ENCODE measurements at regions not wholly inside any gene's neighbourhood (a gene's known extent, or its start where the extent isn't known, plus 50 kb on each side); places are given as distances from the start of the nearest gene placed in this dataset.

- no peaks in the 10 kb centered on the region for H3K79me1 ChIP-seq (ENCODE audit: low read depth, low read length)
- H2AK5ac ChIP-seq (ENCODE audit: low read depth, low read length): no peak overlapping the region
- no peak overlapping the region for H4K8ac ChIP-seq (ENCODE audit: extremely low read depth, insufficient read depth, low read length)
- H2BK15ac ChIP-seq (ENCODE audit: low read length): no peak overlapping the region
- WGBS, 2 experiments (ENCODE audit: extremely low coverage in 1 of 2, insufficient coverage in 1 of 2, insufficient read length in 1 of 2, insufficient replicate concordance in 2 of 2, low coverage in 1 of 2, low lambda C conversion rate in 2 of 2, missing lambda C conversion rate in 1 of 2): 88% methylated on average over 2 of the region's 4 CpGs; no CpG with 5 or more reads in 1 of the 2 experiments
- no peak overlapping the region for H3K9ac ChIP-seq (replicated peaks in 1 of 4; ENCODE audit: extremely low read depth in 1 of 4, low read depth in 3 of 4, low read length in 3 of 4)
- H3K4me3 ChIP-seq (ENCODE audit: extremely low read depth in 1 of 4, insufficient read depth in 2 of 4, low read depth in 3 of 4, low read length in 4 of 4): no peak overlapping the region
- no peak overlapping the region for H4K91ac ChIP-seq (replicated peaks; ENCODE audit: insufficient read length, low read length)
- H3K4ac ChIP-seq (replicated peaks; ENCODE audit: insufficient read length, low read depth, low read length): no peak overlapping the region
- no peak overlapping the region for H2BK120ac ChIP-seq (replicated peaks; ENCODE audit: low read depth, low read length)
- no peak overlapping the region for H2BK5ac ChIP-seq (ENCODE audit: low read depth, low read length)
- H2BK12ac ChIP-seq (ENCODE audit: low read depth, low read length): no peak overlapping the region
- no peak for FAIRE-seq
- no peaks in the 10 kb centered on the region for H3K36me3 ChIP-seq (ENCODE audit: control insufficient read depth in 2 of 4, insufficient read depth in 4 of 4, low read length in 3 of 4)
- H4K5ac ChIP-seq (ENCODE audit: insufficient read length, low read depth, low read length): no peak overlapping the region
- no peaks in the 10 kb centered on the region for H3K23me2 ChIP-seq (ENCODE audit: low read depth, low read length)
- no peak overlapping the region for H3K56ac ChIP-seq (replicated peaks; ENCODE audit: insufficient read length, low read depth, low read length)
- no peak overlapping the region for H3K14ac ChIP-seq (ENCODE audit: insufficient read length)
- DNase-seq (ENCODE audit: low read depth in 1 of 2, low spot score in 2 of 2): no peak
- H3K4me2 ChIP-seq (ENCODE audit: insufficient read depth in 1 of 2, low read depth in 2 of 2, low read length in 2 of 2): no peak overlapping the region
- ChIA-PET POLR2A (ENCODE audit: partially characterized antibody) (no interaction called here), CTCF (ENCODE audit: partially characterized antibody) (interaction anchor here (0.6 to 0.7 kb wide), 2 partner anchors 10 to 181 kb away, joined by 3 read pairs; no protein-coding TSS in a partner anchor)
- no peak overlapping the region for H3K27ac ChIP-seq (ENCODE audit: low read depth, low read length)
- no peak overlapping the region for H3K23ac ChIP-seq (ENCODE audit: insufficient read length)
- no peaks in the 10 kb centered on the region for H3K9me3 ChIP-seq (ENCODE audit: insufficient read depth in 2 of 2, low read depth in 1 of 2, low read length in 1 of 2)
- H2BK20ac ChIP-seq (ENCODE audit: low read length): no peak overlapping the region
- no peaks in the 10 kb centered on the region for H4K20me1 ChIP-seq (replicated peaks in 1 of 2; ENCODE audit: control insufficient read depth in 1 of 2, insufficient read depth in 2 of 2, low read length in 2 of 2)
- H3K79me2 ChIP-seq (ENCODE audit: control insufficient read depth in 1 of 2, insufficient read depth in 2 of 2, low read length in 2 of 2): no peaks in the 10 kb centered on the region
- H3K18ac ChIP-seq (ENCODE audit: extremely low read depth, low read length): no peak overlapping the region
- no peak overlapping the region for H2AFZ ChIP-seq (ENCODE audit: low read length)
- no peaks in the 10 kb centered on the region for H3K4me1 ChIP-seq (replicated peaks in 1 of 4; ENCODE audit: control insufficient read depth in 3 of 4, insufficient read depth in 4 of 4, low read length in 3 of 4)
- no peaks in the 10 kb centered on the region for H3K27me3 ChIP-seq (replicated peaks in 1 of 4; ENCODE audit: control insufficient read depth in 3 of 4, extremely low read depth in 1 of 4, insufficient read depth in 3 of 4, low read length in 3 of 4)
- TF ChIP-seq RNF2 (IDR thresholded peaks at IDR 0.05; ENCODE audit: borderline replicate concordance, low read depth, low read length, missing control alignments, poor library complexity, severe bottlenecking): no peak
- no peak for TF ChIP-seq SP1 (IDR thresholded peaks at IDR 0.05; ENCODE audit: low read depth, low read length)
Measured at GRCh38 chr4:160184884-160185283, 1082.0 kb downstream of the RAPGEF2 start.

Measured in H1 (cell line).